HEK293 (cell line): ENCODE measurements at regions not wholly inside any gene's neighbourhood (a gene's known extent, or its start where the extent isn't known, plus 50 kb on each side); places are given as distances from the start of the nearest gene placed in this dataset.

ENCODE experiments used
- TF ChIP-seq, protein P1 (sequence below): fragments of 450-650 bp; formaldehyde crosslinking; IDR thresholded peaks from 2 replicates; pipeline ENCODE4 v1.5.1; 2016; ENCODE audit warnings: missing biosample characterization, missing genetic modification characterization
- TF ChIP-seq, protein P2 (sequence below): fragments of 450-650 bp; formaldehyde crosslinking; IDR thresholded peaks from 2 replicates; pipeline ENCODE4 v1.5.1; 2016; ENCODE audit warnings: missing biosample characterization, missing genetic modification characterization

DNA sequence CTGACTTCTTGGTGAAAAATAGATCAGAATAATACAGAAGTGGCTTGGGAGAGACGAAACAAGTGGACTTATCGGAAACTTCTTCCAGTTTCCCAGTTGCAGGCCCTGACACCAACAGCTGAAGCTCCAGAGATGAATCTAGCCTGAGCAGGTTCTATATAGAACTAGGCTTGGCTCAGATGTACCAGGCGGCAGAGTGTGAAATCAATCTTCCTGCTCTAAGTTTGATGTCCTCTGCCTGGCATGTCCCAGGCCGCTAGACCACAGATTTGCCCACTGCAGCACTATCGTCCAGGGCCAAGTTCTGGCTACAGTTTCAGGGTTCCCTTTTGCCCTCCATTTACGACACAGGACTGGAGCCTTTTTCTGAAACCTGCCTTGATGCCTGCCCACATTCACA is 91.3 kb upstream of the PLEKHA5 start:
- TF ChIP-seq, protein P1, sequence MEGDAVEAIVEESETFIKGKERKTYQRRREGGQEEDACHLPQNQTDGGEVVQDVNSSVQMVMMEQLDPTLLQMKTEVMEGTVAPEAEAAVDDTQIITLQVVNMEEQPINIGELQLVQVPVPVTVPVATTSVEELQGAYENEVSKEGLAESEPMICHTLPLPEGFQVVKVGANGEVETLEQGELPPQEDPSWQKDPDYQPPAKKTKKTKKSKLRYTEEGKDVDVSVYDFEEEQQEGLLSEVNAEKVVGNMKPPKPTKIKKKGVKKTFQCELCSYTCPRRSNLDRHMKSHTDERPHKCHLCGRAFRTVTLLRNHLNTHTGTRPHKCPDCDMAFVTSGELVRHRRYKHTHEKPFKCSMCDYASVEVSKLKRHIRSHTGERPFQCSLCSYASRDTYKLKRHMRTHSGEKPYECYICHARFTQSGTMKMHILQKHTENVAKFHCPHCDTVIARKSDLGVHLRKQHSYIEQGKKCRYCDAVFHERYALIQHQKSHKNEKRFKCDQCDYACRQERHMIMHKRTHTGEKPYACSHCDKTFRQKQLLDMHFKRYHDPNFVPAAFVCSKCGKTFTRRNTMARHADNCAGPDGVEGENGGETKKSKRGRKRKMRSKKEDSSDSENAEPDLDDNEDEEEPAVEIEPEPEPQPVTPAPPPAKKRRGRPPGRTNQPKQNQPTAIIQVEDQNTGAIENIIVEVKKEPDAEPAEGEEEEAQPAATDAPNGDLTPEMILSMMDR (tag by site-specific recombination), result no peak
- TF ChIP-seq, protein P2, sequence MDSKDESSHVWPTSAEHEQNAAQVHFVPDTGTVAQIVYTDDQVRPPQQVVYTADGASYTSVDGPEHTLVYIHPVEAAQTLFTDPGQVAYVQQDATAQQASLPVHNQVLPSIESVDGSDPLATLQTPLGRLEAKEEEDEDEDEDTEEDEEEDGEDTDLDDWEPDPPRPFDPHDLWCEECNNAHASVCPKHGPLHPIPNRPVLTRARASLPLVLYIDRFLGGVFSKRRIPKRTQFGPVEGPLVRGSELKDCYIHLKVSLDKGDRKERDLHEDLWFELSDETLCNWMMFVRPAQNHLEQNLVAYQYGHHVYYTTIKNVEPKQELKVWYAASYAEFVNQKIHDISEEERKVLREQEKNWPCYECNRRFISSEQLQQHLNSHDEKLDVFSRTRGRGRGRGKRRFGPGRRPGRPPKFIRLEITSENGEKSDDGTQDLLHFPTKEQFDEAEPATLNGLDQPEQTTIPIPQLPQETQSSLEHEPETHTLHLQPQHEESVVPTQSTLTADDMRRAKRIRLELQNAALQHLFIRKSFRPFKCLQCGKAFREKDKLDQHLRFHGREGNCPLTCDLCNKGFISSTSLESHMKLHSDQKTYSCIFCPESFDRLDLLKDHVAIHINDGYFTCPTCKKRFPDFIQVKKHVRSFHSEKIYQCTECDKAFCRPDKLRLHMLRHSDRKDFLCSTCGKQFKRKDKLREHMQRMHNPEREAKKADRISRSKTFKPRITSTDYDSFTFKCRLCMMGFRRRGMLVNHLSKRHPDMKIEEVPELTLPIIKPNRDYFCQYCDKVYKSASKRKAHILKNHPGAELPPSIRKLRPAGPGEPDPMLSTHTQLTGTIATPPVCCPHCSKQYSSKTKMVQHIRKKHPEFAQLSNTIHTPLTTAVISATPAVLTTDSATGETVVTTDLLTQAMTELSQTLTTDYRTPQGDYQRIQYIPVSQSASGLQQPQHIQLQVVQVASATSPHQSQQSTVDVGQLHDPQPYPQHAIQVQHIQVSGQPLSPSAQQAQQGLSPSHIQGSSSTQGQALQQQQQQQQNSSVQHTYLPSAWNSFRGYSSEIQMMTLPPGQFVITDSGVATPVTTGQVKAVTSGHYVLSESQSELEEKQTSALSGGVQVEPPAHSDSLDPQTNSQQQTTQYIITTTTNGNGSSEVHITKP, result no peak
